HCT116 (cell line): ENCODE measurements at regions not wholly inside any gene's neighbourhood (a gene's known extent, or its start where the extent isn't known, plus 50 kb on each side); places are given as distances from the start of the nearest gene placed in this dataset.

Experiments used
- CTCF ChIP-seq, 3 experiments: fragments of 200-600 bp in 1 of 3; sonication (generic) in 1 of 3; IDR thresholded peaks in 2 of 3; conservative IDR thresholded peaks in 1 of 3; 2 replicates each; pipeline ENCODE4 v1.5.1; 2012 to 2017; ENCODE audit warnings: low read depth in 2 of 3, low read length in 2 of 3, antibody characterized with exemption in 1 of 3, borderline replicate concordance in 1 of 3, control low read depth in 1 of 3, mild to moderate bottlenecking in 1 of 3, mixed read lengths in 1 of 3, mixed run types in 1 of 3, moderate library complexity in 1 of 3; ENCODE audit not compliant: insufficient read depth in 1 of 3
- FOSL1 ChIP-seq: IDR thresholded peaks from 2 replicates; pipeline ENCODE4 v1.6.1; 2012; ENCODE audit warnings: low read depth
- YY1 ChIP-seq: IDR thresholded peaks from 2 replicates; pipeline ENCODE4 v1.6.1; 2011; ENCODE audit warnings: low read length, low read depth, moderate library complexity, mild to moderate bottlenecking; ENCODE audit not compliant: insufficient replicate concordance; ENCODE audit errors: extremely low read depth

GRCh38 chr12:19025582-19025981 lies 104.0 kb upstream of the PLEKHA5 start:
- TF ChIP-seq FOSL1 = no peak
- no peak for TF ChIP-seq CTCF (IDR thresholded peaks at IDR 0.05 in 2 of 3, conservative IDR thresholded peaks at IDR 0.05 in 1 of 3; ENCODE audit: borderline replicate concordance in 1 of 3, insufficient read depth in 1 of 3, low read depth in 2 of 3, low read length in 2 of 3)
- no peak for TF ChIP-seq YY1
